Trophoblast cell (in vitro differentiated cells and primary cell): ENCODE measurements at regions not wholly inside any gene's neighbourhood (a gene's known extent, or its start where the extent isn't known, plus 50 kb on each side); places are given as distances from the start of the nearest gene placed in this dataset.

Source experiments
- DNase-seq, 2 donors: peaks; one replicate each; pipeline ENCODE4 v3.0.0-alpha.2; 2016
- H2AFZ ChIP-seq: 2 replicates; pipeline ENCODE4 v1.6.1; 2013; ENCODE audit warnings: low read length, moderate library complexity, mild to moderate bottlenecking; ENCODE audit not compliant: insufficient read depth, poor library complexity
- H2AK5ac ChIP-seq: 2 replicates; pipeline ENCODE4 v1.6.1; 2013; ENCODE audit warnings: mild to moderate bottlenecking, low read length
- H2BK120ac ChIP-seq: 2 replicates; pipeline ENCODE4 v1.6.1; 2013; ENCODE audit warnings: low read length, mild to moderate bottlenecking, moderate library complexity; ENCODE audit not compliant: insufficient read depth, poor library complexity
- H2BK12ac ChIP-seq: 2 replicates; pipeline ENCODE4 v1.6.1; 2013; ENCODE audit warnings: mild to moderate bottlenecking, low read length, moderate library complexity
- H2BK5ac ChIP-seq: 2 replicates; pipeline ENCODE4 v1.6.1; 2013; ENCODE audit warnings: low read length, low read depth, moderate library complexity, mild to moderate bottlenecking; ENCODE audit not compliant: poor library complexity
- H3K14ac ChIP-seq: 2 replicates; pipeline ENCODE4 v1.6.1; 2013; ENCODE audit warnings: mild to moderate bottlenecking, low read length
- H3K18ac ChIP-seq: 2 replicates; pipeline ENCODE4 v1.6.1; 2013; ENCODE audit warnings: mild to moderate bottlenecking, low read length
- H3K23ac ChIP-seq: 2 replicates; pipeline ENCODE4 v1.6.1; 2013; ENCODE audit warnings: low read length
- H3K27ac ChIP-seq: 2 replicates; pipeline ENCODE4 v1.5.1; 2013; ENCODE audit warnings: low read depth, mild to moderate bottlenecking, inconsistent platforms, low read length, moderate library complexity
- H3K27me3 ChIP-seq: 2 replicates; pipeline ENCODE4 v1.6.1; 2013; ENCODE audit warnings: inconsistent platforms, mild to moderate bottlenecking, low read length, moderate library complexity; ENCODE audit not compliant: insufficient read depth
- H3K36me3 ChIP-seq, 2 experiments: 1 replicate in 1 of 2; 2 replicates in 1 of 2; pipeline ENCODE4 v1.6.1; 2013; ENCODE audit warnings: low read length in 2 of 2, mild to moderate bottlenecking in 2 of 2, moderate library complexity in 1 of 2; ENCODE audit not compliant: insufficient read depth in 2 of 2, control insufficient read depth in 1 of 2
- H3K4ac ChIP-seq: 2 replicates; pipeline ENCODE4 v1.6.1; 2013; ENCODE audit warnings: low read depth, mild to moderate bottlenecking, low read length, moderate library complexity
- H3K4me1 ChIP-seq, 2 experiments: 1 replicate in 1 of 2; 2 replicates in 1 of 2; pipeline ENCODE4 v1.6.1; 2013; ENCODE audit warnings: low read length in 2 of 2, mild to moderate bottlenecking in 2 of 2, moderate library complexity in 1 of 2; ENCODE audit not compliant: insufficient read depth in 2 of 2, control insufficient read depth in 1 of 2
- H3K4me2 ChIP-seq: 2 replicates; pipeline ENCODE4 v1.6.1; 2013; ENCODE audit warnings: inconsistent platforms, mild to moderate bottlenecking, low read length, moderate library complexity
- H3K4me3 ChIP-seq: 2 replicates; pipeline ENCODE4 v1.5.1; 2013; ENCODE audit warnings: mild to moderate bottlenecking, low read depth, low read length, inconsistent platforms
- H3K79me1 ChIP-seq: one replicate; pipeline ENCODE4 v1.6.1; 2013; ENCODE audit warnings: low read length
- H3K79me2 ChIP-seq: 2 replicates; pipeline ENCODE4 v1.6.1; 2013; ENCODE audit warnings: low read length, mild to moderate bottlenecking; ENCODE audit not compliant: control insufficient read depth, insufficient read depth, poor library complexity
- H3K9ac ChIP-seq: 2 replicates; pipeline ENCODE4 v1.6.1; 2013; ENCODE audit warnings: mild to moderate bottlenecking, low read length
- H3K9me3 ChIP-seq: 2 replicates; pipeline ENCODE4 v1.6.1; 2013; ENCODE audit warnings: low read depth, mild to moderate bottlenecking, control low read depth, inconsistent platforms, low read length; ENCODE audit not compliant: insufficient read depth
- H4K12ac ChIP-seq: 2 replicates; pipeline ENCODE4 v1.6.1; 2013; ENCODE audit warnings: low read depth, mild to moderate bottlenecking, low read length, moderate library complexity
- H4K8ac ChIP-seq: 2 replicates; pipeline ENCODE4 v1.6.1; 2013; ENCODE audit warnings: low read depth, mild to moderate bottlenecking, low read length, moderate library complexity
- H4K91ac ChIP-seq: one replicate; pipeline ENCODE4 v1.6.1; 2013; ENCODE audit warnings: low read depth, mild to moderate bottlenecking, low read length, moderate library complexity
- WGBS: extraction: QIAGEN DNeasy Blood & Tissue Kit; methylation state at CpG from one replicate; pipeline ENCODE4 v1.1.7; 2013; ENCODE audit warnings: missing lambda C conversion rate; ENCODE audit not compliant: insufficient read length, insufficient coverage; ENCODE audit errors: extremely low coverage; 5-methylcytosine and 5-hydroxymethylcytosine counted together

DNA sequence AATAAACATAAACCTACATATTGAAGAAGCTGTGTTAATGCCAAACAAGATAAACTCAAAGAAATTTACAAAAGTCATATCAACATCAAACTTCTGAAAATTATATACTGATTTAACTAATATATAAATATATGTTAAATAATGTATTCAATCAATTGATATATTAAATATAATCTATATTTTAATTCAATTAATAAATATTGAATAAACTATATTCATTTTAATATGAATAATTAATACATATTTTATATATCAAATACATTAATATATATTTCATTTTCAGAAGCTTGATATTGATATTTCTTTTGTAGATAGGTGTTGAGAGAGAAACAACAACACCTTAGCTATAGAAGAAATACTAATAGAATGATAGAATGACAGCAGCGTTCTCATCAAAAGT lies 768.1 kb downstream of the MECOM start:
- H2BK120ac ChIP-seq = no peak overlapping the region
- DNase-seq = no peak

DNA sequence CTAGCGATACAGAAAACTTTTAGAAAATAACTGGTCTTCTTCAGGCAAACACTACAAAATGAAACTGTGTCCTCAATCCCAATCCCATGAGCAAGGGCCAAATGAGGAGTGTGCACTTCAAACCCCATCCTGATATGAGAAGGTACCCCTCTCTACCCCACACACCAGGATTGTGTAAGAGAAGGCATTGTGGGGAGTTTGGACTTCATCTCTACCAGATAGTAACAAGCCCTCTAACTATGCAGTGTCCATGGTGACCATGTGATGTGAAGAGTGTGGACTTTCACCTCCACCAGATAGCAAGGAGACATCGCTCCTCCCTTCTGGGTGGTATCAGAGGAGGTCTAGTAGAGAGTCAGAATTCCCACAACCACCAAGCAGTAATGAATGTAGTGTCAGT lies 769.3 kb downstream of the MECOM start:
- Histone ChIP-seq H3K27me3 (no peaks in the 10 kb centered on the region), H2BK12ac (no peak overlapping the region), H3K4me2 (no peak overlapping the region), H2AFZ (no peak overlapping the region), H3K23ac (no peak overlapping the region), H3K27ac (no peak overlapping the region), H4K12ac (no peak overlapping the region), H3K9me3 (peaks cover 2% of the 10 kb centered on the region), H3K4ac (no peak overlapping the region), H3K4me3 (no peak overlapping the region), H4K91ac (no peak overlapping the region), H4K8ac (no peak overlapping the region), H2BK5ac (no peak overlapping the region), H2AK5ac (no peak overlapping the region), H3K14ac (no peak overlapping the region), H3K79me2 (no peaks in the 10 kb centered on the region), H2BK120ac (no peak overlapping the region), H3K4me1 (no peaks in the 10 kb centered on the region), H3K9ac (no peak overlapping the region), H3K36me3 (no peaks in the 10 kb centered on the region), H3K18ac (no peak overlapping the region), H3K79me1 (no peaks in the 10 kb centered on the region)
- WGBS = no CpG with 5 or more reads among the region's 2 CpGs
- DNase-seq = no peak

More for the DNA sequence above, 768.1 kb downstream of the MECOM start:
- no peak overlapping the region for H2AK5ac ChIP-seq
- no peak overlapping the region for H3K18ac ChIP-seq
- H3K4me2 ChIP-seq = no peak overlapping the region
- no peak overlapping the region for H3K4me3 ChIP-seq
- no peak overlapping the region for H4K12ac ChIP-seq
- H3K9me3 ChIP-seq = peaks cover 2% of the 10 kb centered on the region
- no peak overlapping the region for H3K27ac ChIP-seq
- H2BK12ac ChIP-seq = no peak overlapping the region
- no peak overlapping the region for H3K23ac ChIP-seq
- H4K8ac ChIP-seq = no peak overlapping the region
- H3K79me1 ChIP-seq = no peaks in the 10 kb centered on the region
- H3K14ac ChIP-seq = no peak overlapping the region
- no peaks in the 10 kb centered on the region for H3K4me1 ChIP-seq
- no peaks in the 10 kb centered on the region for H3K36me3 ChIP-seq
- H3K79me2 ChIP-seq = no peaks in the 10 kb centered on the region
- no peak overlapping the region for H2BK5ac ChIP-seq
- H4K91ac ChIP-seq = no peak overlapping the region
- H3K9ac ChIP-seq = no peak overlapping the region
- H3K4ac ChIP-seq = no peak overlapping the region
- no peak overlapping the region for H2AFZ ChIP-seq
- no peaks in the 10 kb centered on the region for H3K27me3 ChIP-seq
- WGBS = no CpG with 5 or more reads among the region's 1 CpG

DNA sequence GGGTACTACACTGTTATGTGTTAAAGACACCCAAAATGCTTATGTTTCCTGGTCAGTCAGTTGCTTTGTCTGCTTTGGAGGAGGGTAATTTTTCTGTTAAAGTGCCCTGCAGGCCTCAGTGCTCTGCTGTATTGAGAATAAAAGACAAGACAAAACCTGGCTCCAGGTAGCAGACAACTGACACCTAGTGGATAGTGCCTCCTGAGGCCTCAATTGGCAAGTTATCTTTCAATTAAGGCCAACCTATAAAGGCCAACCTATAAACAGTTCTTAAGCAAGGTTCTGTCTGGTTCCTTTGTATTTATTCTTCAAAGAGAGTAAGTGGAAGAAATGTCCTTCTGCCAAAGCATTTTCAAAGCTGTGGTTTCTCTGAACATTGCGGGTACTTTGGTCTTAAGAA lies 773.8 kb downstream of the MECOM start:
- Histone ChIP-seq H3K4me1 (no peaks in the 10 kb centered on the region), H2BK120ac (no peak overlapping the region), H3K4me2 (no peak overlapping the region), H3K36me3 (no peaks in the 10 kb centered on the region), H3K4ac (no peak overlapping the region), H2AK5ac (no peak overlapping the region), H4K91ac (no peak overlapping the region), H3K9me3 (no peaks in the 10 kb centered on the region), H3K79me1 (no peaks in the 10 kb centered on the region), H4K8ac (no peak overlapping the region), H3K9ac (no peak overlapping the region), H3K79me2 (no peaks in the 10 kb centered on the region), H3K27ac (no peak overlapping the region), H3K4me3 (no peak overlapping the region), H2BK12ac (no peak overlapping the region), H2AFZ (no peak overlapping the region), H4K12ac (no peak overlapping the region), H2BK5ac (no peak overlapping the region), H3K27me3 (no peaks in the 10 kb centered on the region), H3K23ac (no peak overlapping the region), H3K14ac (no peak overlapping the region), H3K18ac (no peak overlapping the region)
- WGBS = no CpG with 5 or more reads among the region's 1 CpG
- DNase-seq = peak in 1 of 2 donors; percentile 28

DNA sequence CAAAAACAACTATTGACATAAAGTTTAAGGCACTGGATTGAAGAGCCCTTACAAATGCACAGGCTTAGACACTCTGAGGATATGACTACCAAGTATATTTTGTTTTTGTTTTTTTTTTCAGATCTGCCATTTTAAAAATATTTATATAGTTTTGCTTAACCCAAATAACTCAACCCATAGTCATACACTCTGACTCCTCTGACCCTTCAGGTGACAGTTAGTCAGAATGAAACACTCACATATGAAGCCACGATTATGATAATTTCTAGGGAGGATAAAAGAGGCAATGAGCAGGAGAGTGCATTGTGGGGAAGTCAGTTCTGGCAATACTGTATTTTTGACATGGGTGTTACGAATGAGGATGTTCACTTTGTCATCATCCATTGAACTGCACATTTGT lies 774.7 kb downstream of the MECOM start:
- Histone ChIP-seq H3K27me3 (no peaks in the 10 kb centered on the region), H4K8ac (no peak overlapping the region), H3K9me3 (no peaks in the 10 kb centered on the region), H3K4me3 (no peak overlapping the region), H4K12ac (no peak overlapping the region), H3K79me1 (no peaks in the 10 kb centered on the region), H3K27ac (no peak overlapping the region), H3K36me3 (no peaks in the 10 kb centered on the region), H3K9ac (no peak overlapping the region), H3K79me2 (no peaks in the 10 kb centered on the region), H2AK5ac (no peak overlapping the region), H3K4me1 (no peaks in the 10 kb centered on the region), H2BK120ac (no peak overlapping the region), H4K91ac (no peak overlapping the region), H3K18ac (no peak overlapping the region), H3K14ac (no peak overlapping the region), H3K23ac (no peak overlapping the region), H2BK5ac (no peak overlapping the region), H3K4ac (no peak overlapping the region), H2AFZ (no peak overlapping the region), H3K4me2 (no peak overlapping the region), H2BK12ac (no peak overlapping the region)
- no CpG with 5 or more reads among the region's 2 CpGs for WGBS
- no peak for DNase-seq
